ENCODE measurements at regions not wholly inside any gene's neighbourhood (a gene's known extent, or its start where the extent isn't known, plus 50 kb on each side); places are given as distances from the start of the nearest gene placed in this dataset.
"Not testable (repeated sequence)": the region's sequence is repeated elsewhere in the genome, so short reads cannot be mapped to it uniquely, and the experiment has no call there.

- DNase-seq, result no peak
- Histone ChIP-seq H3K9me3 (no peaks in the 10 kb centered on the region), H3K4me1 (no peaks in the 10 kb centered on the region), H3K4me3 (ENCODE audit: low read depth, low read length) (no peak overlapping the region), H3K36me3 (no peaks in the 10 kb centered on the region), H3K27me3 (no peaks in the 10 kb centered on the region)
- no peak for TF ChIP-seq CTCF (IDR thresholded peaks at IDR 0.05; ENCODE audit: low read depth, low read length)
These were observed 448.7 kb upstream of the ACTBL2 start for GRCh38 chr5:57931352-57931751.

- TF ChIP-seq CTCF (IDR thresholded peaks at IDR 0.05; ENCODE audit: low read depth, low read length), result no peak
- H3K27me3 ChIP-seq, result no peaks in the 10 kb centered on the region
These were observed 446.7 kb upstream of the ACTBL2 start for GRCh38 chr5:57929271-57929670.

GRCh38 chr5:57923094-57923493, 440.5 kb upstream of the ACTBL2 start:
- not testable (repeated sequence) for H3K9me3 ChIP-seq; H3K27me3 ChIP-seq; H3K36me3 ChIP-seq; H3K4me3 ChIP-seq (ENCODE audit: low read depth, low read length); H3K4me1 ChIP-seq; DNase-seq

More at GRCh38 chr5:57929271-57929670, 446.7 kb upstream of the ACTBL2 start:
- H3K4me3 ChIP-seq (ENCODE audit: low read depth, low read length), result no peak overlapping the region
- H3K36me3 ChIP-seq, result no peaks in the 10 kb centered on the region
- DNase-seq, result no peak
- no peaks in the 10 kb centered on the region for H3K9me3 ChIP-seq
- no peaks in the 10 kb centered on the region for H3K4me1 ChIP-seq

- H3K4me1 ChIP-seq, result no peaks in the 10 kb centered on the region
- 0 out of 2 replicates have a peak, but pooled peaks cover 4% of the 10 kb centered on the region for H3K27me3 ChIP-seq
- no peaks in the 10 kb centered on the region for H3K9me3 ChIP-seq
- TF ChIP-seq CTCF (IDR thresholded peaks at IDR 0.05; ENCODE audit: low read depth, low read length), result no peak
- no peak overlapping the region for H3K4me3 ChIP-seq (ENCODE audit: low read depth, low read length)
- no peak for DNase-seq
- no peaks in the 10 kb centered on the region for H3K36me3 ChIP-seq
These were observed 434.4 kb upstream of the ACTBL2 start for GRCh38 chr5:57917004-57917403.

- H3K4me3 ChIP-seq (ENCODE audit: low read depth, low read length), result no peak overlapping the region
- no peak for TF ChIP-seq CTCF (IDR thresholded peaks at IDR 0.05; ENCODE audit: low read depth, low read length)
These were observed 432.9 kb upstream of the ACTBL2 start for GRCh38 chr5:57915536-57915935.

GRCh38 chr5:57911438-57911837, 428.8 kb upstream of the ACTBL2 start:
- H3K27me3 ChIP-seq, result 0 out of 2 replicates have a peak, but pooled peaks cover 4% of the 10 kb centered on the region
- no peaks in the 10 kb centered on the region for H3K36me3 ChIP-seq
- TF ChIP-seq CTCF (IDR thresholded peaks at IDR 0.05; ENCODE audit: low read depth, low read length), result no peak
- H3K9me3 ChIP-seq, result no peaks in the 10 kb centered on the region
- H3K4me3 ChIP-seq (ENCODE audit: low read depth, low read length), result no peak overlapping the region
- no peak for DNase-seq
- no peaks in the 10 kb centered on the region for H3K4me1 ChIP-seq

More at GRCh38 chr5:57915536-57915935, 432.9 kb upstream of the ACTBL2 start:
- Histone ChIP-seq H3K9me3 (no peaks in the 10 kb centered on the region), H3K4me1 (no peaks in the 10 kb centered on the region), H3K27me3 (0 out of 2 replicates have a peak, but pooled peaks cover 4% of the 10 kb centered on the region), H3K36me3 (no peaks in the 10 kb centered on the region)
- no peak for DNase-seq

GRCh38 chr5:57906671-57907070, 424.1 kb upstream of the ACTBL2 start:
- no peak for DNase-seq
- H3K4me1 ChIP-seq, result no peaks in the 10 kb centered on the region
- no peaks in the 10 kb centered on the region for H3K27me3 ChIP-seq
- no peak overlapping the region for H3K4me3 ChIP-seq (ENCODE audit: low read depth, low read length)
- H3K36me3 ChIP-seq, result no peaks in the 10 kb centered on the region
- H3K9me3 ChIP-seq, result no peaks in the 10 kb centered on the region
- TF ChIP-seq CTCF (IDR thresholded peaks at IDR 0.05; ENCODE audit: low read depth, low read length), result no peak
